SK-N-SH (cell line): ENCODE measurements at regions not wholly inside any gene's neighbourhood (a gene's known extent, or its start where the extent isn't known, plus 50 kb on each side); places are given as distances from the start of the nearest gene placed in this dataset.

Experiments
- CTCF ChIA-PET: fragments of 300-600, 350-600 bp; formaldehyde crosslinking; extraction: SDS; loops from one replicate; lab custom pipeline; 2021; lab: Yijun Ruan, JAX
- POLR2A ChIA-PET: fragments of 350-600 bp; sonication (Branson Sonifier 250); formaldehyde crosslinking; extraction: SDS; loops from one replicate; lab custom pipeline; 2020; ENCODE audit warnings: antibody characterized with exemption, inconsistent platforms; lab: Yijun Ruan, JAX
- DNase-seq: peaks from one replicate; pipeline ENCODE4 v3.0.0; 2012
- H2AFZ ChIP-seq: fragments of 200-600 bp; sonication (generic); 2 replicates; pipeline ENCODE4 v1.8.1; 2016; ENCODE audit warnings: antibody characterized with exemption, mild to moderate bottlenecking, low read depth
- H3F3A ChIP-seq: fragments of 200-600 bp; sonication (generic); replicated peaks from 2 replicates; pipeline ENCODE3; 2016; ENCODE audit warnings: antibody characterized with exemption, mild to moderate bottlenecking; ENCODE audit not compliant: insufficient read depth
- H3K27ac ChIP-seq, 2 experiments: fragments of 200-500 bp in 1 of 2; fragments of 200-600 bp in 1 of 2; sonication (Bioruptor generic) in 1 of 2; sonication (generic), shearing (Covaris generic) in 1 of 2; 2 replicates each; pipeline versions ENCODE4 v1.5.1 to v1.6.1; 2014 to 2016; ENCODE audit warnings: low read depth in 2 of 2, inconsistent platforms in 1 of 2, low read length in 1 of 2, mild to moderate bottlenecking in 1 of 2, mixed read lengths in 1 of 2
- H3K27me3 ChIP-seq: fragments of 200-600 bp; sonication (generic), shearing (Covaris generic); 2 replicates; pipeline ENCODE4 v1.6.1; 2016; ENCODE audit warnings: mixed run types; ENCODE audit not compliant: insufficient read depth
- H3K36me3 ChIP-seq, 2 experiments: fragments of 200-500 bp in 1 of 2; fragments of 200-600 bp in 1 of 2; sonication (Bioruptor generic) in 1 of 2; sonication (generic) in 1 of 2; replicated peaks in 1 of 2; 2 replicates each; pipeline versions ENCODE3 to v1.5.1; 2014 to 2016; ENCODE audit warnings: low read length in 1 of 2, mild to moderate bottlenecking in 1 of 2; ENCODE audit not compliant: insufficient read depth in 2 of 2, control insufficient read depth in 1 of 2
- H3K4me1 ChIP-seq, 2 experiments: fragments of 200-500 bp in 1 of 2; fragments of 200-600 bp in 1 of 2; sonication (Bioruptor generic) in 1 of 2; sonication (generic), shearing (Covaris generic) in 1 of 2; 2 replicates each; pipeline versions ENCODE4 v1.5.1 to v1.6.1; 2014 to 2016; ENCODE audit warnings: low read depth in 1 of 2, low read length in 1 of 2, mixed run types in 1 of 2; ENCODE audit not compliant: insufficient read depth in 2 of 2, control insufficient read depth in 1 of 2
- H3K4me2 ChIP-seq: fragments of 200-600 bp; sonication (generic), shearing (Covaris generic); 2 replicates; pipeline ENCODE4 v1.6.1; 2017; ENCODE audit warnings: mixed run types
- H3K4me3 ChIP-seq, 2 experiments: fragments of 200-500 bp in 1 of 2; fragments of 200-600 bp in 1 of 2; sonication (Bioruptor generic) in 1 of 2; sonication (generic), shearing (Covaris generic) in 1 of 2; 2 replicates each; pipeline versions ENCODE4 v1.5.1 to v1.8.1; 2014 to 2016; ENCODE audit warnings: low read depth in 2 of 2, inconsistent platforms in 1 of 2, low read length in 1 of 2, mild to moderate bottlenecking in 1 of 2, mixed read lengths in 1 of 2, moderate library complexity in 1 of 2
- H3K79me2 ChIP-seq: fragments of 200-600 bp; sonication (generic); 2 replicates; pipeline ENCODE4 v1.8.1; 2017; ENCODE audit warnings: mild to moderate bottlenecking; ENCODE audit not compliant: insufficient read depth
- H3K9ac ChIP-seq: fragments of 200-600 bp; sonication (generic); 2 replicates; pipeline ENCODE4 v1.6.1; 2017; ENCODE audit warnings: mixed run types
- H3K9me2 ChIP-seq: fragments of 200-600 bp; sonication (generic); 2 replicates; pipeline ENCODE4 v1.6.1; 2017; ENCODE audit warnings: mixed run types
- H3K9me3 ChIP-seq: fragments of 200-600 bp; sonication (generic); 2 replicates; pipeline ENCODE4 v1.6.1; 2017; ENCODE audit warnings: mixed run types, mild to moderate bottlenecking, moderate library complexity
- H4K20me1 ChIP-seq: fragments of 200-600 bp; sonication (generic); 2 replicates; pipeline ENCODE4 v1.6.1; 2017; ENCODE audit warnings: mild to moderate bottlenecking, mixed run types; ENCODE audit not compliant: insufficient read depth
- CHD2 ChIP-seq: fragments of 150-350 bp; IDR thresholded peaks from 2 replicates; pipeline ENCODE4 v1.6.1; 2018; ENCODE audit warnings: low read length; ENCODE audit not compliant: partially characterized antibody
- EP300 ChIP-seq, 2 experiments: IDR thresholded peaks; 2 replicates each; pipeline versions ENCODE4 v1.4.0 to v1.6.1; 2012; ENCODE audit warnings: borderline replicate concordance in 1 of 2, low read depth in 1 of 2, low read length in 1 of 2
- EZH2phosphoT487 ChIP-seq: fragments of 200-600 bp; sonication (generic); IDR thresholded peaks from 2 replicates; pipeline ENCODE4 v1.6.1; 2017; ENCODE audit warnings: low read depth, mixed run types, mild to moderate bottlenecking, antibody characterized with exemption, moderate library complexity, borderline replicate concordance
- FOSL2 ChIP-seq: IDR thresholded peaks from 2 replicates; pipeline ENCODE4 v1.4.0; 2012; ENCODE audit warnings: low read depth, mild to moderate bottlenecking, moderate library complexity, borderline replicate concordance
- FOXJ3 ChIP-seq: sonication (generic); formaldehyde crosslinking; IDR thresholded peaks from 2 replicates; pipeline ENCODE4 v1.5.1; 2020; ENCODE audit warnings: mild to moderate bottlenecking, missing genetic modification reagents
- GABPA ChIP-seq: IDR thresholded peaks from 2 replicates; pipeline ENCODE4 v1.4.0; 2012; ENCODE audit warnings: low read depth, mild to moderate bottlenecking
- GATA2 ChIP-seq: sonication (generic); formaldehyde crosslinking; IDR thresholded peaks from 2 replicates; pipeline ENCODE4 v1.5.0; 2020; ENCODE audit warnings: mild to moderate bottlenecking, missing genetic modification reagents
- JUND ChIP-seq: IDR thresholded peaks from 2 replicates; pipeline ENCODE4 v1.4.0; 2012
- MEF2A ChIP-seq: IDR thresholded peaks from 2 replicates; pipeline ENCODE4 v1.4.0; 2012; ENCODE audit warnings: low read depth, borderline replicate concordance
- MXI1 ChIP-seq: IDR thresholded peaks from 2 replicates; pipeline ENCODE4 v1.6.1; 2012; ENCODE audit warnings: mild to moderate bottlenecking, low read depth, low read length, improper control_type of control experiment
- NRF1 ChIP-seq: IDR thresholded peaks from 2 replicates; pipeline ENCODE4 v1.6.1; 2012; ENCODE audit warnings: low read depth, mild to moderate bottlenecking, low read length
- POLR2AphosphoS5 ChIP-seq: IDR thresholded peaks from 2 replicates; pipeline ENCODE4 v1.6.1; 2012; ENCODE audit warnings: low read depth, low read length
- RAD21 ChIP-seq: IDR thresholded peaks from 2 replicates; pipeline ENCODE4 v1.6.1; 2012; ENCODE audit warnings: mild to moderate bottlenecking, low read length
- RCOR1 ChIP-seq: fragments of 150-350 bp; IDR thresholded peaks from 2 replicates; pipeline ENCODE4 v1.6.1; 2017; ENCODE audit warnings: antibody characterized with exemption, low read length
- RXRA ChIP-seq: IDR thresholded peaks from 2 replicates; pipeline ENCODE4 v1.4.0; 2012; ENCODE audit warnings: low read depth, mild to moderate bottlenecking, borderline replicate concordance
- SIN3A ChIP-seq: IDR thresholded peaks from 2 replicates; pipeline ENCODE4 v1.6.1; 2012; ENCODE audit warnings: low read depth, mild to moderate bottlenecking, low read length, moderate library complexity, borderline replicate concordance
- SMC3 ChIP-seq: IDR thresholded peaks from 2 replicates; pipeline ENCODE4 v1.6.1; 2012; ENCODE audit warnings: low read depth, low read length, improper control_type of control experiment
- TAF1 ChIP-seq: IDR thresholded peaks from 2 replicates; pipeline ENCODE4 v1.6.1; 2012; ENCODE audit warnings: low read depth, mild to moderate bottlenecking, low read length, moderate library complexity, borderline replicate concordance
- TCF12 ChIP-seq: IDR thresholded peaks from 2 replicates; pipeline ENCODE4 v1.4.0; 2012
- YY1 ChIP-seq: IDR thresholded peaks from 2 replicates; pipeline ENCODE4 v1.4.0; 2012; ENCODE audit warnings: low read depth, mild to moderate bottlenecking
- WGBS: methylation state at CpG from one replicate; pipeline ENCODE4 v1.1.6; 2017; ENCODE audit warnings: low lambda C conversion rate; 5-methylcytosine and 5-hydroxymethylcytosine counted together
- TF ChIP-seq, protein P1 (sequence below): fragments of 150-350 bp; IDR thresholded peaks from 2 replicates; pipeline ENCODE4 v1.6.1; 2016; ENCODE audit warnings: mild to moderate bottlenecking, low read depth, low read length
- TF ChIP-seq, protein P2 (sequence below): IDR thresholded peaks from 2 replicates; pipeline ENCODE4 v1.4.0; 2012; ENCODE audit warnings: low read depth, borderline replicate concordance
- TF ChIP-seq, protein P3 (sequence below): fragments of 150-350 bp; IDR thresholded peaks from 2 replicates; pipeline ENCODE4 v1.6.1; 2017; ENCODE audit warnings: antibody characterized with exemption, low read length, low read depth, borderline replicate concordance

DNA sequence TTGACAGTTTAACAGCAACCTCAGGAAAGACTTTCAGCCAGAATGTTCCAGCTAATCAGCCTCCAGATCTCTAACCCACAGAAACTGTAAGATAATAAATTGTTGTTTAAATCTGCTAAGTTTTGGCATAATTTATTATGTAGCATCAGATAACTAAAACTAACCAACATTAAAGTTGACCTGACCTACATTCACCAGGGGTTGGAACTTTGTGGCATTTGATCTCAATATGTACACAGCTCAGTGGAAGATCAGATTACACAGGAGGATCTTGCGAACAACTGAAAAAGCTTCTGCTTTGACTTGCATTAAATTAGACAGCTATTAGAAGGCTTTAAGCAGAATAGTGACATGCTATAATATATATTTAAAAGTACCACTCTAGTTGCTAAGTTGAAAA is 91.4 kb upstream of the POU1F1 start:
- Histone ChIP-seq H3F3A (no peaks in the 10 kb centered on the region), H3K4me2 (no peak overlapping the region), H3K27me3 (peaks cover 6% of the 10 kb centered on the region; the same call in 1 of the 2 replicates), H3K27ac (no peak overlapping the region), H4K20me1 (no peaks in the 10 kb centered on the region), H3K4me3 (no peak overlapping the region), H3K4me1 (no peaks in the 10 kb centered on the region), H3K9ac (no peak overlapping the region), H2AFZ (no peak overlapping the region), H3K36me3 (no peaks in the 10 kb centered on the region), H3K79me2 (no peaks in the 10 kb centered on the region), H3K9me2 (no peaks in the 10 kb centered on the region), H3K9me3 (no peaks in the 10 kb centered on the region)
- no peak for TF ChIP-seq NRF1
- no peak for TF ChIP-seq JUND
- TF ChIP-seq TAF1: no peak
- no peak for TF ChIP-seq TCF12
- no peak for TF ChIP-seq FOSL2
- TF ChIP-seq GATA2 (CRISPR knock-in tag): no peak
- no peak for TF ChIP-seq SMC3
- TF ChIP-seq RCOR1: no peak
- TF ChIP-seq GABPA: no peak
- POLR2A ChIA-PET: no interaction called here
- CTCF ChIA-PET: interaction anchor here (1.0 to 4.1 kb wide), 2 partner anchors 9 to 17 kb away, joined by 3 to 16 read pairs; no protein-coding TSS in a partner anchor
- no peak for DNase-seq
- WGBS: 17% methylated on average over 1 of the region's 1 CpG

DNA sequence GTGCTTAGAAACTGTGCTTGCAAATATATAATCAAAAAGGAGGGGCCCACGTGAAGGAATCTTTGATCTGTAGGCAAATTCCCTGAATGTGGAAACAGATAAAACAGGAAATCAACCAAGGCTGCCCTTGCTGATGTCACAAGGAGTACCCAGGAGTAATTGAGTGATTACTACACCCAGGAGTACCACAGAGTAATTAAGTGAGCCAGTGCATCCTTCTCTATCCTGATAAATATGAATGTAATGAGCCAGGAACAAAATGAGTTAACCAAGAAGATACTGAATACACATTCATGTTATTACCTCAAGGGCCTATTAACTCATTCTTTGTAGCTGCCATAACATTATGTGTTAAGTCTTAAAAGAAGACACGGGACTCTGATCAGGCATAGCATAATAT is 87.3 kb upstream of the POU1F1 start:
- Histone ChIP-seq H3F3A (no peaks in the 10 kb centered on the region), H3K79me2 (no peaks in the 10 kb centered on the region), H3K9ac (no peak overlapping the region), H3K27me3 (peaks cover 12% of the 10 kb centered on the region), H3K9me2 (no peaks in the 10 kb centered on the region), H3K4me1 (no peaks in the 10 kb centered on the region), H3K4me3 (no peak overlapping the region), H4K20me1 (no peaks in the 10 kb centered on the region), H2AFZ (no peak overlapping the region), H3K9me3 (no peaks in the 10 kb centered on the region), H3K27ac (no peak overlapping the region), H3K36me3 (no peaks in the 10 kb centered on the region), H3K4me2 (no peak overlapping the region)
- no peak for DNase-seq
- TF ChIP-seq EZH2phosphoT487 (no peak), CHD2 (no peak), POLR2AphosphoS5 (no peak), EP300 (IDR thresholded peaks at IDR 0.05; ENCODE audit: borderline replicate concordance in 1 of 2, low read depth in 1 of 2, low read length in 1 of 2) (no peak), MEF2A (no peak), SIN3A (no peak), TAF1 (no peak), YY1 (no peak), TCF12 (no peak), NRF1 (no peak), RXRA (no peak), FOXJ3 (CRISPR knock-in tag) (no peak), GABPA (no peak), SMC3 (no peak), MXI1 (no peak), RAD21 (no peak)
- TF ChIP-seq, protein P1, sequence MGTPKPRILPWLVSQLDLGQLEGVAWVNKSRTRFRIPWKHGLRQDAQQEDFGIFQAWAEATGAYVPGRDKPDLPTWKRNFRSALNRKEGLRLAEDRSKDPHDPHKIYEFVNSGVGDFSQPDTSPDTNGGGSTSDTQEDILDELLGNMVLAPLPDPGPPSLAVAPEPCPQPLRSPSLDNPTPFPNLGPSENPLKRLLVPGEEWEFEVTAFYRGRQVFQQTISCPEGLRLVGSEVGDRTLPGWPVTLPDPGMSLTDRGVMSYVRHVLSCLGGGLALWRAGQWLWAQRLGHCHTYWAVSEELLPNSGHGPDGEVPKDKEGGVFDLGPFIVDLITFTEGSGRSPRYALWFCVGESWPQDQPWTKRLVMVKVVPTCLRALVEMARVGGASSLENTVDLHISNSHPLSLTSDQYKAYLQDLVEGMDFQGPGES: no peak
- TF ChIP-seq, protein P2, sequence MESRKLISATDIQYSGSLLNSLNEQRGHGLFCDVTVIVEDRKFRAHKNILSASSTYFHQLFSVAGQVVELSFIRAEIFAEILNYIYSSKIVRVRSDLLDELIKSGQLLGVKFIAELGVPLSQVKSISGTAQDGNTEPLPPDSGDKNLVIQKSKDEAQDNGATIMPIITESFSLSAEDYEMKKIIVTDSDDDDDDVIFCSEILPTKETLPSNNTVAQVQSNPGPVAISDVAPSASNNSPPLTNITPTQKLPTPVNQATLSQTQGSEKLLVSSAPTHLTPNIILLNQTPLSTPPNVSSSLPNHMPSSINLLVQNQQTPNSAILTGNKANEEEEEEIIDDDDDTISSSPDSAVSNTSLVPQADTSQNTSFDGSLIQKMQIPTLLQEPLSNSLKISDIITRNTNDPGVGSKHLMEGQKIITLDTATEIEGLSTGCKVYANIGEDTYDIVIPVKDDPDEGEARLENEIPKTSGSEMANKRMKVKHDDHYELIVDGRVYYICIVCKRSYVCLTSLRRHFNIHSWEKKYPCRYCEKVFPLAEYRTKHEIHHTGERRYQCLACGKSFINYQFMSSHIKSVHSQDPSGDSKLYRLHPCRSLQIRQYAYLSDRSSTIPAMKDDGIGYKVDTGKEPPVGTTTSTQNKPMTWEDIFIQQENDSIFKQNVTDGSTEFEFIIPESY: no peak
- TF ChIP-seq, protein P3, sequence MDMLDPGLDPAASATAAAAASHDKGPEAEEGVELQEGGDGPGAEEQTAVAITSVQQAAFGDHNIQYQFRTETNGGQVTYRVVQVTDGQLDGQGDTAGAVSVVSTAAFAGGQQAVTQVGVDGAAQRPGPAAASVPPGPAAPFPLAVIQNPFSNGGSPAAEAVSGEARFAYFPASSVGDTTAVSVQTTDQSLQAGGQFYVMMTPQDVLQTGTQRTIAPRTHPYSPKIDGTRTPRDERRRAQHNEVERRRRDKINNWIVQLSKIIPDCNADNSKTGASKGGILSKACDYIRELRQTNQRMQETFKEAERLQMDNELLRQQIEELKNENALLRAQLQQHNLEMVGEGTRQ: no peak
- 15% methylated on average over 2 of the region's 2 CpGs for WGBS
- POLR2A ChIA-PET: no interaction called here
- CTCF ChIA-PET: interaction anchor here (4.4 kb wide), 1 partner anchor 13 kb away, joined by 15 read pairs; no protein-coding TSS in a partner anchor
